Activated T-cell treated with anti-CD3 and anti-CD28 coated beads, Interleukin-2, amount 50 U/mL, for 72 hours (primary cell): ENCODE measurements at regions not wholly inside any gene's neighbourhood (a gene's known extent, or its start where the extent isn't known, plus 50 kb on each side); places are given as distances from the start of the nearest gene placed in this dataset.

Experiments used
- ATAC-seq, 2 donors: fragments of 150-1000 bp; cut with Tn5 transposase; replicated peaks in 1 of 2; 2 replicates each; pipeline ENCODE4 v1.10.0; 2021; ENCODE audit warnings: moderate library complexity in 2 of 2, mild to moderate bottlenecking in 1 of 2
- DNase-seq, 2 donors: peaks; one replicate each; pipeline ENCODE4 v3.0.0; 2021 to 2022; ENCODE audit warnings: mixed read lengths in 1 of 2
- H3K27ac Mint-ChIP-seq: one replicate; pipeline ENCODE4 v1.8.0; 2022; ENCODE audit warnings: mild to moderate bottlenecking, moderate library complexity, mixed read lengths
- H3K27me3 Mint-ChIP-seq: one replicate; pipeline ENCODE4 v1.8.0; 2022; ENCODE audit warnings: low read depth, mixed read lengths
- H3K36me3 Mint-ChIP-seq, 2 donors: one replicate each; pipeline ENCODE4 v1.8.0; 2022; ENCODE audit warnings: mixed read lengths in 2 of 2, mild to moderate bottlenecking in 1 of 2; ENCODE audit not compliant: insufficient read depth in 2 of 2
- H3K4me1 Mint-ChIP-seq: one replicate; pipeline ENCODE4 v1.8.0; 2022; ENCODE audit warnings: low read depth, mixed read lengths
- H3K4me3 Mint-ChIP-seq, 2 donors: one replicate each; pipeline ENCODE4 v1.8.0; 2022; ENCODE audit warnings: mild to moderate bottlenecking in 2 of 2, mixed read lengths in 2 of 2, moderate library complexity in 2 of 2
- H3K9me3 Mint-ChIP-seq, 2 donors: one replicate each; pipeline ENCODE4 v1.8.0; 2022; ENCODE audit warnings: mixed read lengths in 2 of 2

DNA sequence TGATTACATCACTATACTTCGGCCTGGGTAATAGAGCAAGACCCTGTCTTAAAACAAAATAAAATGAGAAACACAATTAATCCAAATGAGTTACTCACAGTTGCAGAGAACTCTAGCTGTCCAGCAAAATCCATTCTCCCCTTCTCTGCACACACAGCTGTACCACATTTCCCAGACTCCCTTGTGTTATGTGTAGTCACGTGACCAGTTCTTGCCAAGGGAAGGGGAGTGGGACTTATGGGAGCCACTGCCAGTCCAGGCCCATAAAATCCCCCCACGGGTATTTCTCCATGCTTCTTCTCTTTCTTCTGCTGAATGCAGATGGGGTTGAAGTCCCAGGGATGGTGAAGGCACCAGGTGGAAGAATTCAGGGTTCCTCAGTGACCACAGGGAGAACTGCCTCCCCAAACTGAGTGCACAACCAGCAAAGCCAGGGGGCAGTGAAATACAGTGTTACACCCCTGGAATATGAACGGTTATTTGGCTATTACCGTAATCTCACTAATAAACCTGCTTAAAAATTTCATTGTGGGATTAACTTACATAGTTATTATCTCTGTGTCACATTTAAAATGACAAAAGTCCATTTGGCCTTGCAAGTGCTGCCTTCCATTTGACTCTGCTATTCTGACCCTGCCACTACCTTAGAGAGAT is 85.6 kb upstream of the FMN2 start:
- peaks cover 4 to 6% of the 10 kb centered on the region in 2 donors for H3K9me3 Mint-ChIP-seq
- no peaks in the 10 kb centered on the region for H3K4me1 Mint-ChIP-seq
- no peak overlapping the region for H3K4me3 Mint-ChIP-seq
- no peak for ATAC-seq
- no peak for DNase-seq
- peaks cover 13% of the 10 kb centered on the region for H3K27me3 Mint-ChIP-seq
- H3K27ac Mint-ChIP-seq: no peak overlapping the region
- H3K36me3 Mint-ChIP-seq: peaks cover 0 to 2% of the 10 kb centered on the region in 2 donors

GRCh38 chr1:240008298-240008697 is 83.4 kb upstream of the FMN2 start:
- ATAC-seq (no peak), DNase-seq (no peak)
- H3K36me3 Mint-ChIP-seq: peaks cover 2 to 3% of the 10 kb centered on the region in 2 donors
- H3K27ac Mint-ChIP-seq: no peak overlapping the region
- peaks cover 4 to 9% of the 10 kb centered on the region in 2 donors for H3K9me3 Mint-ChIP-seq
- no peak overlapping the region for H3K4me3 Mint-ChIP-seq
- H3K27me3 Mint-ChIP-seq: no peaks in the 10 kb centered on the region
- H3K4me1 Mint-ChIP-seq: no peaks in the 10 kb centered on the region

GRCh38 chr1:240014051-240014450 is 77.6 kb upstream of the FMN2 start:
- no peaks in the 10 kb centered on the region for H3K4me1 Mint-ChIP-seq
- ATAC-seq (no peak), DNase-seq (no peak)
- H3K36me3 Mint-ChIP-seq: peaks cover 3 to 4% of the 10 kb centered on the region in 2 donors
- peaks cover 10 to 12% of the 10 kb centered on the region in 2 donors for H3K9me3 Mint-ChIP-seq
- H3K27me3 Mint-ChIP-seq: no peaks in the 10 kb centered on the region
- no peak overlapping the region for H3K27ac Mint-ChIP-seq
- H3K4me3 Mint-ChIP-seq: no peak overlapping the region

DNA sequence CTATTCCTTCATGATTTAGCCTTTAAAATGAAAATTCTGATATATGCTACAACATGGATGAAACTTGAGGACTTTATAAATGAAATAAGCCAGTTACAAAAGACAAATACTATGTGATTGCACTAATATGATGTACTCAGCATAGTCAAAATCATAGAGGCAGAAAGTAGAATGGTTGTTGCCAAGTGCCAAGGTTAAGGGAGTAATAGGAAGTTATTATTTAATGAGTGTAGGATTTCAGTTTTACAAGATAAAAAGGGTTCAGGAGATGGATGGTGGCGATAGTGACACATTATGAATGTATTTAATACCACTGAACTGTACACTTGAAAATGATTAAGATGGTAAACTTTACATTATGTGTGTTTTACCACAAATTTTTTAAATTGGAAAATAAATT is 73.1 kb upstream of the FMN2 start:
- ATAC-seq (no peak), DNase-seq (no peak)
- peaks cover 4 to 8% of the 10 kb centered on the region in 2 donors for H3K9me3 Mint-ChIP-seq
- H3K27ac Mint-ChIP-seq: no peak overlapping the region
- peaks cover 0 to 2% of the 10 kb centered on the region in 2 donors for H3K36me3 Mint-ChIP-seq
- H3K4me1 Mint-ChIP-seq: no peaks in the 10 kb centered on the region
- H3K4me3 Mint-ChIP-seq: no peak overlapping the region
- H3K27me3 Mint-ChIP-seq: no peaks in the 10 kb centered on the region

DNA sequence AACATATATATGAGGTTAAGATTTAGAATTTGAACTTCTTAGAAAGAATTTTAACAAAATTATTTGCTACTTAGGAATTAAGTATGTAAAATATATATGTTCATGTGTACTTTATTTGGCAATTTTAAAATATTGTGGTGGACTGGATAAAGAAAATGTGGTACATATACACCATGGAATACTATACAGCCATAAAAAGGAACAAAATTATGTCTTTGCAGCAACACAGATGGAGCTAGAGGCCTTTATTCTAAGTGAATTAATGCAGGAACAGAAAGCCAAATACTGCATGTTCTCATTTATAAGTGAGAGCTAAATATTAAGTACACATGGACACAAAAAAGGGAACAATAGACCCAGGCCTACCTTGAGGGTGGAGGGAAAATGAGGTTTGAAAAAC is 72.2 kb upstream of the FMN2 start:
- no peak for DNase-seq
- Mint-ChIP-seq H3K4me1 (no peaks in the 10 kb centered on the region), H3K9me3 (peaks cover 4 to 8% of the 10 kb centered on the region in 2 donors), H3K36me3 (peaks cover 0 to 2% of the 10 kb centered on the region in 2 donors), H3K27ac (no peak overlapping the region), H3K27me3 (no peaks in the 10 kb centered on the region), H3K4me3 (no peak overlapping the region)
- ATAC-seq: no peak

DNA sequence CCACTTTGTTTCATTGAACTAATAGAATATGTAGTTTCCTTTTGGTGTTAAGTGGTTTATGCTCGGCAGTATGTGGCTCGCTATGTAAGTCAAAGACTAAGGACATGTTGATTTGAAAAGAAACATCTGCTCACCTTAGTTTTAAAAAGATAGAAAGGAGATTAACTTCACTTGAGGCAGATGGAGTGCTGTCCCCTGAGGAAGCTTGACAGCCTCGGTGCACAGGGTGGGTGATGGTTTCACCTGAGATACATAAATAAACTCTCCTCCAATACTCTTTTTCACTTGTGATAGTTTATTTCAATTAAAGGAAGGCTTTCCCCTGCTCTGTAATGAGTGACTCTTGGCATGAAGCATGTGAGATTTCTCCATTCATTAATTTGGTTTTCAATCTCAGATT is 70.8 kb upstream of the FMN2 start:
- DNase-seq (no peak), ATAC-seq (no peak)
- Mint-ChIP-seq H3K27ac (no peak overlapping the region), H3K4me1 (no peaks in the 10 kb centered on the region), H3K9me3 (peaks cover 4 to 8% of the 10 kb centered on the region in 2 donors), H3K4me3 (no peak overlapping the region), H3K27me3 (no peaks in the 10 kb centered on the region), H3K36me3 (peaks cover 0 to 2% of the 10 kb centered on the region in 2 donors)

DNA sequence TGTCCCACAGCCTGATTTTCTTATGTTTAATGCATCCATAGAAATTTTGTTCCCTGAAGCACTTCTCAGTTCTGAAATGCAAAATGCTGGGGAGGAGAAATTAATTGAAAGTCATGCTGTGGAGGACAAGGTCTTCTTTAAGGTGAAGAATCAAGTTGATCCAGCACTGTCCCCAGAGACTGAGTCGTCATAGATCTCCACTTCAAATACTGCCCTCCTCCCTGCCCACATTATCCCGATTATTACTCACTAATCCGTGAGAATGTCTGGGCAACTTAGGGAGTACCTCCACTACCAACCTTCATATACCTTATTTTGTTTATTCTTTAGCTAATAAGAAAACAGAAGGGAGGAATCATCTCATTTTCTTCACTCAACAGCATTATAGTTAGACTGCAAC is 70.0 kb upstream of the FMN2 start:
- DNase-seq: no peak
- ATAC-seq: no peak
- Mint-ChIP-seq H3K36me3 (peaks cover 0 to 2% of the 10 kb centered on the region in 2 donors), H3K9me3 (peaks cover 4 to 8% of the 10 kb centered on the region in 2 donors), H3K27ac (no peak overlapping the region), H3K4me1 (no peaks in the 10 kb centered on the region), H3K4me3 (no peak overlapping the region), H3K27me3 (no peaks in the 10 kb centered on the region)

DNA sequence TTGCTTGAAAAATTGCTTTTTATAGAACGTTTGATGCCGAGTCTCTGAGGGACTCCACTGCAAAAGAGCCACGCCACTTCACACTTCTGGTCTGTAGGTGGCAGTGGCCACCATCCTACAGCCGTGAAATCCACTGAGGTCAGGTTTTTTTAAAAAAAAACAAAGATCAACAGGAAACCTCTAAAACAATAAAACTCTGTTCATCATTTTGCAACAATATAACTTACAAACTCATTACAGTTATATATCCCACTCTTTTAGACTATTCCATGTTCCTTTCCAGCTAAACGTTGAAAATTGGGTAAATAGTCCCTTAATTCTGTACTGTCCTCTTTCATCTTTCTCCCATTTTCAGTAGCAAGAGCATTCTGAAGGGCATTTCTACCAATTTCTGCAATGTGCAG is 64.6 kb upstream of the FMN2 start:
- no peaks in the 10 kb centered on the region for H3K27me3 Mint-ChIP-seq
- no peaks in the 10 kb centered on the region for H3K4me1 Mint-ChIP-seq
- DNase-seq (peak; percentile 8 to 24), ATAC-seq (peak; percentile 39 to 55)
- no peaks in the 10 kb centered on the region for H3K36me3 Mint-ChIP-seq
- peaks cover 0 to 2% of the 10 kb centered on the region in 2 donors for H3K9me3 Mint-ChIP-seq
- no peak overlapping the region for H3K27ac Mint-ChIP-seq
- no peak overlapping the region for H3K4me3 Mint-ChIP-seq

- no peak for DNase-seq
Observed at GRCh38 chr1:240029418-240029817, 62.3 kb upstream of the FMN2 start.

GRCh38 chr1:240030236-240030635 is 61.4 kb upstream of the FMN2 start:
- no peak for ATAC-seq
- Mint-ChIP-seq H3K4me3 (no peak overlapping the region), H3K27me3 (no peaks in the 10 kb centered on the region), H3K9me3 (no peaks in the 10 kb centered on the region), H3K27ac (no peak overlapping the region), H3K36me3 (no peaks in the 10 kb centered on the region), H3K4me1 (no peaks in the 10 kb centered on the region)
- DNase-seq: no peak

More at GRCh38 chr1:240029418-240029817, 62.3 kb upstream of the FMN2 start:
- H3K4me1 Mint-ChIP-seq: no peaks in the 10 kb centered on the region
- no peaks in the 10 kb centered on the region for H3K9me3 Mint-ChIP-seq
- H3K36me3 Mint-ChIP-seq: no peaks in the 10 kb centered on the region
- H3K27ac Mint-ChIP-seq: no peak overlapping the region
- no peak for ATAC-seq
- no peaks in the 10 kb centered on the region for H3K27me3 Mint-ChIP-seq
- H3K4me3 Mint-ChIP-seq: no peak overlapping the region

DNA sequence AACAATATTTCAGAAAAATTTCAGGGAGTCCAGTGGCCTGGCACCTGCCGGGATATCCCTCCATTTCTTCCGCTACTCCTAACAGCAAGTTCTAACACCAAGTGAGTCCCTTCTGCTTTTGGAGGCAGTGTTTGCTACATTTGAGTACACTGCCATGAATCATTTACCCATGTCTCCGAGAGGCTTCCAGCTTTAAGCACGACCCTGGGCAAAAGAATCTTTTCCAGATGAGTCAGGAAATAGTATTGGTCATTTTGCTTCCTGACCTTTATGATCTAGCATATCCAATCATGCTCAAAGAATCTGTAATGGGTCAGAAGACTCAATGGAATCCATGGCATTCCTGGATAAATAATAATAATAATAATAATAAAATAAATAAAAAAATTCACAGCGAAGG is 60.7 kb upstream of the FMN2 start:
- Mint-ChIP-seq H3K36me3 (no peaks in the 10 kb centered on the region), H3K27ac (no peak overlapping the region), H3K4me1 (no peaks in the 10 kb centered on the region), H3K9me3 (no peaks in the 10 kb centered on the region), H3K27me3 (no peaks in the 10 kb centered on the region), H3K4me3 (no peak overlapping the region)
- DNase-seq (no peak), ATAC-seq (no peak)

DNA sequence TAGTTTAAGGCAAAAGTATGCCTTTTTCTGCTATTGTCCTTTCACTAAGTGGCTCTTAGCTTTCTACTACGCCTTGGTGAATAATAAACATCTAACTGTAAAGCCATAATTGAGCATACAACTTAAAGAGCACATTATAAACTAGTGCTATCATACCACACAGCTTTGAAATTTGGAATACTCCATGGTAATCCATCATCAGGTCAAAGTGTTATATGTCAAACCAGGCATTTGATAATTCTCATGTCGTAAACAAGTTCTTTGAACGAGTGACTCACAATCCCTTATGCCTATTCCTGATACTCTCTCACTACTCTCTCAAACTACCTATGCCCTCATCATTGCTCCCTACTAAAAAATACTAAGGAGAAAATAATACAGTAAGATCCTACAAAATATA is 60.3 kb upstream of the FMN2 start:
- Mint-ChIP-seq H3K9me3 (no peaks in the 10 kb centered on the region), H3K36me3 (no peaks in the 10 kb centered on the region), H3K27me3 (no peaks in the 10 kb centered on the region), H3K27ac (no peak overlapping the region), H3K4me3 (no peak overlapping the region), H3K4me1 (no peaks in the 10 kb centered on the region)
- DNase-seq (no peak), ATAC-seq (no peak)

DNA sequence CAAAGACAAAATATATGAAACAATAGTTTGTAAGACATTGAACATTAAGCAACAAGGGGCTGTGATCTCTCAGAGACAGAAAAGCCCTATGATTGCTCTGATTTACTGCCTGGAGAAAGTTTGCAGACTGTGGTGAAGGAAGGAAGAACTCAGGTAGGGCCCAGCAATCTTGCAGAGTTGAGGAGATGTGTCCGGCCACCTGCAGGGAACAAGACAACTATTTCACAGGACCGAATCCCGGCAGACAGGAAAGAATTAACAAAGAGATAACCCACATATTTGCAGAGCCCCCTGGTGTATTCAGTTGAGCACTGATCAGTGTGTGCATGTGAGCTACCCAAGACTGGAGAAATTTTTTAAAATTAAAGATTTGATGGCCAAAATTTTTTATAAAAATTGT is 58.3 kb upstream of the FMN2 start:
- Mint-ChIP-seq H3K27ac (no peak overlapping the region), H3K36me3 (no peaks in the 10 kb centered on the region), H3K4me1 (no peaks in the 10 kb centered on the region), H3K9me3 (no peaks in the 10 kb centered on the region), H3K4me3 (no peak overlapping the region), H3K27me3 (no peaks in the 10 kb centered on the region)
- DNase-seq: no peak
- ATAC-seq: no peak

- Mint-ChIP-seq H3K4me1 (no peaks in the 10 kb centered on the region), H3K27me3 (no peaks in the 10 kb centered on the region), H3K36me3 (no peaks in the 10 kb centered on the region), H3K27ac (no peak overlapping the region), H3K4me3 (no peak overlapping the region), H3K9me3 (peaks cover 0 to 2% of the 10 kb centered on the region in 2 donors)
- ATAC-seq: no peak
- no peak for DNase-seq
Observed at GRCh38 chr1:240036526-240036925, 55.2 kb upstream of the FMN2 start.
